ENCODE measurements at regions not wholly inside any gene's neighbourhood (a gene's known extent, or its start where the extent isn't known, plus 50 kb on each side); places are given as distances from the start of the nearest gene placed in this dataset.

- TF ChIP-seq CTCF (IDR thresholded peaks at IDR 0.05): no peak
- TF ChIP-seq ZFX (IDR thresholded peaks at IDR 0.05; ENCODE audit: borderline replicate concordance): no peak
Measured at GRCh38 chr12:61356485-61356884, 903.7 kb upstream of the USP15 start.

Data from 22Rv1 (cell line).